Left colon (tissue), 2 donors: ENCODE measurements at regions not wholly inside any gene's neighbourhood (a gene's known extent, or its start where the extent isn't known, plus 50 kb on each side); places are given as distances from the start of the nearest gene placed in this dataset.

Experiments used
- ATAC-seq: fragments of 200-7000 bp; cut with Tn5 transposase; one replicate; pipeline ENCODE4 v1.9.1; 2020; ENCODE audit warnings: mild to moderate bottlenecking, moderate library complexity
- DNase-seq, 2 donors: peaks; one replicate each; pipeline ENCODE4 v3.0.0-alpha.2; 2020
- intact Hi-C, 2 donors: fragments of 100-400 bp; cut with DNase I in 1 of 2; cut with micrococcal nuclease in 1 of 2; formaldehyde crosslinking; loops; one replicate each; pipeline versions ENCODE4 v1.11.2 to v1.14.0; 2022; cut with DNase I, micrococcal nuclease
- donor health status: DM: no; HTN: no; CAD: no.
- donor health status: DM: yes; HTN: yes; CAD: no.

DNA sequence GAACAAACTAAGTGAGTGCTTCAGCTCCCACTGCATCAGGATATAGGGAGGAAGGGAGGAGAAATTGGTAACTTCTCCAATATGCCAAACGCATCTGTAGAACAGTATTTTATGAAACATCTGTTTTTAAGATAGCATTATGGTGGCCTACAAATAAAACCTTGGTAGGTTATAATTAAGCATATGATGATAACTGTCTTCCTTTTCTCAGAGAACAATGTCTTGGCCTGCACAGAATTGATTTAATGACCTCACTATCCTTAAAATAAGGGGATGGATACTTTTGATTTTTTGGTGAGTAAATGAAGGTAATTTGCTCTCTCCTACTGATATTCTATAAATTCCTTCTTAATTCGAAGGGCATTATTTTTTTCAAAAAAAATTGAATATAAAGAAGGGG is 451.5 kb upstream of the TGFBR2 start:
- DNase-seq (no peak), ATAC-seq (no peak)
- intact Hi-C loops = no loop called here

DNA sequence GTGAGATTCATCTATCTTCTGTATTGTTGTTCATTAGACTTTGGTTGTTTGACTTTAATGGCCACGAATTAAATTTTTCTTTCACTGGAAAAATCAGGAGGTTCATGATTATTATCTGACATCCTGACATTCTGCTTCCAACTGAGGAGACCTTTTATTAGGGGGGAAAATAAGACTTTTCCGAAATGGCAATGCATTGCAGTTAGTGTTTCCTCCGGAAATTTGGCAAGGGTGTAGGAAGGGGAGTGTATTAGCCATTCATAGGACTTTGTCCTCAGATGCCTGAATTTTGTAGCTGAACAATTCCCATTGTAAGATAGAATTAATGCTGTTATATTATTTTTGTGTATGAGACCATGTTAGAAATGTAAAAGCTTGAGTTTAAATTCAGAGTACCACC is 450.6 kb upstream of the TGFBR2 start:
- intact Hi-C loops = no loop called here
- ATAC-seq (no peak), DNase-seq (no peak)

DNA sequence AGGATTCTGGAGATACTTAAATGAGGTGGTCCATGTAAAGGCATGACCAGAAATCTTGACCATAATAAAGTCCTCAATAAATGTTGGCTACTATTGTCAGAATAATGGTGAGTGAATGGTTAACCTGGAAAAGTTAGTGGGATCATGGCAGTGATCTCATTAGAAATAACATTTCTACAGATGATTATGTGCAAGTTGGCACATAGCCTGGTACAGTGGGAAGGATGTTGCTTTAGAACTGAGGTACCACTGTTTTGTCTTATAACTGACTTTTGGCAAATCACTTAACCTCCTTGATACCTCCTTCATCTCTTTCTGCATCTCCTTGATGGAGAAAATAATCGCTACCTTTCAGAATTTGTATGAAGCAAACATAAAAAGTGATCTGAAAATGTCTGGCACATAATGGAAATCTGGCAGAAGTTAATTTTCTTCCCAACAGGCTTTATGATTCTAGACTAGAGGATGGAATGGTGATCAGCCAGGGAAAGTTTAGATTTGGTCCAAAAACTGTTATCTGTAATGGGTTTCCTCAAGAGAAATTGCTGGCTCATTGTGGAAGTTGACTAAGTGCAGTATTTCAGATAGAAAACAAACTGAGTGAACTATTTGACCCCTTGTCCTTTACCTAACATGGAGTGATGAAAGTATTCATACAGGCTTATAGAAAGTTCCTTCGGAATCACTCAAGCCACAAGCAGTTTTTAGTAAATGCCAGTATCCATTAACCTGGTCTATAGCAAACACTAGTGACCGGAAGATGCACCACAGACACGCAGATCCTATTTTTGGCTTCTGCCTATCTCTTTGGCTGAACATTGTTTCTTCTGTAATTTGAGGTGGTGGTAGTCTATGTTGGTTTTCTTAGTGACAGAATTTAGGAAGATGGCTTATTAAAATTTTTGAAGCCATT is 449.6 kb upstream of the TGFBR2 start:
- intact Hi-C loops = no loop called here
- ATAC-seq = no peak
- no peak for DNase-seq

DNA sequence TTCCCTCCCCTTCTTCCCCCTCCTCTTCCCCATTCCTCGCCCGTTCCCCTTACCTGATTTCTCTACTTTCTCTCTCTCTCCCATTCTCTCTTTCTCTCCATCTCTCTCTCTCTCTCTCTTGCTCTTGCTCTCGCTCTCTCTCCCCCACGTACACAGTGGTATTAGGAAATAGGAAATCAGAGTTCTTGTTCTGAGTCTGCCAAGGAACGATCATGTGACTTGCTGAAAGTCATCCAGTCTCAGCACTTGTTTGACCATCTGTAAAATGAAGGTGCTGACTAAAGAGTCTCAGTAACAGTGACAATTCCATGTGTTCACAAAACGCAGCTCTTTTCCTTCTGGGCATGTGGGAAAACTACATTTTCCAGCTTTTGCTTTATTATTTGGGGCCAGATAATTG is 445.0 kb upstream of the TGFBR2 start:
- DNase-seq (no peak), ATAC-seq (no peak)
- intact Hi-C loops = no loop called here

DNA sequence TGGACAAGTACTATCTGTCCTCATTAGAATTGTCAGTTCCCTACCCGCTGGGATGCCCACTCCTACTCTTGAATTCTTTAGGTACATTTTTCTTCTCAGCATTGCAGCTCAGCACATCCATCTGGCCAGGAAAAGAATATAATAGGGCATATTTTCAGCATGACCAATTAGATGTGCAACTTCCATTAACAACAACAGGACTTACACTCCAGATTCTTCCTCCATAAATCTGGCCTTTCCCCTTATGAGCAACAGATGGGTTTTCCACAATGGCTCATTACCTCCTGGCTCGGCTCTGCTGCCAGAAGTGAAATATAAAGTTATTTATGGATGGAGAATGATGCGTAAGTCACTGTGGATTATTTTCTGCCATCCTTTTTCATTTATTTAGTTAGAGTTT is 443.8 kb upstream of the TGFBR2 start:
- ATAC-seq = no peak
- no peak for DNase-seq
- intact Hi-C loops = no loop called here

DNA sequence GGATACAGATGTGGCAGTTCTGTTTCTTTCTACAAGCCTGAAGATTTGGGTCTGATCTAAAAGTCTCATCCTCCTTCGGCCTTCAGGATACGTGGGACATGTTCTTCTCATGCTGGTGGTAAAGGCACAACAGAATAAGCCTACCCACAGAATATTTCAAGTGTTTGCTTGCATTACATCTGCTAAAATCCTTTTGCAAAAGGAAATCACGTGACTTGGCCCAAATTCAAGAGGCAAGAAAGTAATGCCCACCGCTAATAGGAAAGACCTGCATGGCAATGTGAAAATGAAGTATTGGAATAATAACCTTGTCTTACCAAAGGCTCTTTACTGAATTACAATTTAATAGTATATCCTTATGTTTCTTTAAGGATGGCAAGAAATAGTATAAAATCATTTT is 439.9 kb upstream of the TGFBR2 start:
- no peak for ATAC-seq
- DNase-seq = no peak
- intact Hi-C loops = no loop called here

DNA sequence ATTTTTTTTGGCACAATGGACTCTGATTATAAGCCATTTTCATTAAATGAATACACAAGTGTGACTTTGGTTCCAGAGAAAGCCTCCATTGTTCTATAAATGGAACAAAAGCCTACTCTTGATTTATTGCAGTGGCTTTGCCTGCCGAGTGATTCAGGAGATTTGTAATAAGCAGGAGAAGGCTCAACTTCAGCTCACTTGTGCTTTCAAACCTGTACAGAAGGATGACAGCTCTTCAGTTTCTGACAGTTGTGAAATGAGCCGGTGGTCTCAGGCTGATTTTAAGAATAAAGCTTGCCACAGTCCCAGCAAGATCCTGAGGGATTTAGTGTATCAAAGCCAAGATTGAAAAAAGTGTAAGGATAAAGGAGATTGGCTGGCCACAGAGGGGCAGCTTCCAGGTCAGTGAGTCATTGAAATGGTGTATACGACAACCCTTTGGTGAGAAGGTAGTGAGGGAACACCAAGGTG is 438.8 kb upstream of the TGFBR2 start:
- intact Hi-C loops = no loop called here
- DNase-seq (no peak), ATAC-seq (no peak)

DNA sequence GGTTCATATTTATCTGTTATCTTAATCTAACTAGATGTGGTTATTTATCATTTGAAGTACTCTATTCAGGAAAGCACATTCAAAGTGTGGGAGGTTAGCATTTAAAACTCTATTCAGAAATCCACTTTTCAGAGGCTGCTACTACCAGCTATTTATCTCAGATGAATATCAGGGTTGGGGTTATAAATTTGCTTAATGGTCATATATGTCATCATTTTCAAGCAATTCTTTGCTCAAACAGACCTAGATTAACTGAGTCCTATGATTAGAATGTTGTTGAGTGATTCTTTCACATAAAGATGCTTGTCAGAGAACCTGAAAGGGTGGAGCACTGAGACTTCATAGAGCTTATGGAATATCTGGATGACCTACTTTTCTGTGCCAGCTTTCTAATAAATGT is 436.9 kb upstream of the TGFBR2 start:
- DNase-seq (no peak), ATAC-seq (no peak)
- intact Hi-C loops = no loop called here

DNA sequence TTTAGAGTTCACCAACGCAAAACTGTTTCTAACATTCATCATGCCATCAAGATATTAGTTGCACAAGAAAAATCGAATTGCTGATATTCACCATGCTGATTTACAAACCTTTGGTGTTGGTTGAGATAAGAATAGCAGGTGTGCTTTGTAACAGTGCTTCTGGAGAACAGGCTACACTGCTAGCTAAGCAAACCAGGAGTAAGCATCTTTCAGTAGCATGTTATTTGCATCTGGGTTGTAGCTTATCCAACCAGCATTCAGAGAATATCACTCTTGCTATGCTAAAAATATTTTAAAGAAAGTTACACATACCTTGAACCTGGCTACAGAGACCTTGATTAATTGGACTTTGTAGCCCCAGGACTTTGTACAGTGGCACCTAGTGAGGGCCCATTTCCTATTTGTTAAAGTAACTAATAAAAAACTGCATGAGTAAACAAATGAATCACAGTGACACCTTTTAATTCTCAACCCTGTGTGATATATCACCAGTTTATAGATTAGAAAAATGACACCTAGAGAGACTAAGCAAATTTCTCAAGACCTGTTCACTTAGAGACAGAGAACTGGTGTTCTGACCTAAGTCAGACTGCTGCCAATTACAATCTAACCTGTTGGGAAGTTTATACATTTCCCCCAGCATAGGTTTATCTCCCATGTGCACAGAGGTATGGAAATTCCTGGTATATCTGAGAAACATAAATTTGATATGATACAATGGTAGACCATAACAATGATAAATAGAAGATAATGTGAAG is 435.5 kb upstream of the TGFBR2 start:
- intact Hi-C loops = no loop called here
- DNase-seq (no peak), ATAC-seq (peak; percentile 70)

DNA sequence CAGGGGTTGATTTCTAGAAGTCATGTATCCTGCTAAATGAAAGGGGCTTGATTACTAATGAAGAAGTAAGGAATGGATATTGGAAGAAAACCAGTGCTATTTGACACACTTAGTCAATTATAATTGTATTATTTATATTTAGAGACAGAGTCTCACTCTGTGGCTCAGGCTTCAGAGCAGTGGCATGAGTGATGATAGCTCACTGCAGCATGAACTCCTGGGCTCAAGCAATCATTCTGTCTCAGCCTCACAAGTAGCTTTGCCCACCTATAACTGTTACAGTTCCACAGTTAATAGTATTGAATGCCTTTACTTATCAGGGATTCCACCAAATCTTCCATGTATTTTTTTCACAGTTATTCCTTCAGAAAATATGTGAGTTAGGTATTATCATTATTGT is 432.0 kb upstream of the TGFBR2 start:
- DNase-seq = no peak
- no peak for ATAC-seq
- intact Hi-C loops = no loop called here

DNA sequence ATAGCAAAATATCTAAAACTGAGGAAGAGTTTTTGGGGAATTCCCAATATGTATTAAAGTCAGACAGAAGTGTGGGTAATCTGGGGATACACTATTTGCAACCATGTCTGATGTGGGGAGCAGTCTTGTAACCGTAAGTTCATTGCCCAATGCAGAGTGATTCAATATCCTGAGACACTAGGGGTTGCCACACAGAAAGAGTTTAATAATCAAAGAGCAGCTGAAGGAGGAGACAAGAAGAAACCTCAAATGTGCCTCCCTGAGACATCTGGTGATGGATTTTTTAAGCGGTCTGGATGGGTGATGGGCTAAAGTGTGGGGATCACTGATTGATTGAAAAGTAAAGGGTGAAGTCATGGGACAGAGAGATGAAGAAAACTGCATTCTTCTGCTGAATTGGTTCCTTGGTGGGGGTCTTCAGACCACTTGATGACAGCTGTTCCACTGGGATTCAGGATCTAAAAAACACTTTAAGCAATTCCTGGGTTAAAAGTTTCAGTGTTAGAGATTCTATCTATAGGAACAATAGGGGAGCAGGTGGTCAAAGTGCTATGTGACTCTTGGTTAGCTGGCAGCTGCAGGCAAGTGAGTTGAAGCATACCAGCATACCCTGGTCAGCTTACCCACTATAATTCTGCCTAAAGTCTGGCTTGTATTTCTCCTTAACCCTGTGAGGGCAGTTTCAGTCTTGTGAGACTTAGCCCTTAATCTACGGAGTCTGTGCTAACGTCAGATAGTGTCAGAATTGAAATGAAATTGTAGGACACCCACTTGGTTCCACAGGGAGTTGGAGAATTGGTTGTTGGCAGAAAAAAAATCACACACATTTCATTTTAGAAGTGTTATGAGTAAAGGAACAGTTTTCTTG is 425.9 kb upstream of the TGFBR2 start:
- intact Hi-C loops = no loop called here
- ATAC-seq = no peak
- DNase-seq = no peak

DNA sequence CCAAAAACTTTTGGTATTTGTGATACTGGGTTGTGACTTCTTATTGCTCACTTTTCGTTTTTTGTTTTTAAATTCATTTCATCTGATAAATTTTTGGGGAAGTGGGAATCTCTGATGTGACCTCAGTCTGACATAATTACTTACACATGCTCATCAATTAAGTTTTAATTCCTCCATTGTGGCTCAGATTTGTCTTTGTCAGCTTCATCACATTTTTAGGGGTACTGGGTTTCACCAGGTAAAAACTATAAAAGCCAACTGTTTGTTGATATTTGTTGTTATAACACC is 425.3 kb upstream of the TGFBR2 start:
- no peak for ATAC-seq
- no peak for DNase-seq
- intact Hi-C loops = no loop called here

DNA sequence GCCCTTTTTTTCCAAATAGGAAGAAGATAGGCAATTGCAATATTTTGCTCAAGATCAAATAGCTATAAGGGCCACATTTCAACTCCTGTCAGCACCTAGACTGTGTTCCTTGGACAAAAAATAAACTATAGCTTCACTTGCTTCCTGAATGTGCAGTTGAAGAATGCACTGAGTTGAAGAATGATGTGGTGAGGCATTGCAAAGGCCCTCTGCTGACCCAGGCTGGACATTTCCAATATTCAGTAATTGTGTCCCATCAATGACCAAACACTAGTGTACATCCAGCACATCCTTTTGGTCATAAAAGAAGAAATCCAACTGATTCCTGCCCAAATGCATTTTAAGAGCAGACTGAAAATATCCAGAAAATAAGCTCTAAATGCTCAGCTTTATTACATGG is 424.8 kb upstream of the TGFBR2 start:
- intact Hi-C loops = no loop called here
- DNase-seq = no peak
- ATAC-seq = no peak

DNA sequence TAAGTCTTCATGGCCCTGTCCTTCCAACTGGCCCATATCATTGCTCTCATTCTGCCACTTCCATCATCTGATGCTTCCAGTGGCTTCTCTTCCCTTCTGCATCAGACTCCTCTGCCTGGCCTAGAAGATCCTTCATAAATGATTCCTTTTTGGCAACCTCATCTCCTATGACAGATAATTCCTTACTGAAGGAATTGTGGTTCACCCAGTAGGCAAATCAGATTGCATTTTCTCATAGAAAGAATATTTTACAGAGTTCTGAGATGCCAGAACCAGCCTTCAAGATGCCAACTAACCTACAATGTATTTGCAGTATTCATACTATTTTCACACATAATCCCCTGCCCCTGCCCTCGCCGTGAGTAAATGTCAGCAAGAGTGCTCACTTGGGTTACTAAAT is 423.0 kb upstream of the TGFBR2 start:
- DNase-seq = no peak
- intact Hi-C loops = no loop called here
- ATAC-seq = no peak

DNA sequence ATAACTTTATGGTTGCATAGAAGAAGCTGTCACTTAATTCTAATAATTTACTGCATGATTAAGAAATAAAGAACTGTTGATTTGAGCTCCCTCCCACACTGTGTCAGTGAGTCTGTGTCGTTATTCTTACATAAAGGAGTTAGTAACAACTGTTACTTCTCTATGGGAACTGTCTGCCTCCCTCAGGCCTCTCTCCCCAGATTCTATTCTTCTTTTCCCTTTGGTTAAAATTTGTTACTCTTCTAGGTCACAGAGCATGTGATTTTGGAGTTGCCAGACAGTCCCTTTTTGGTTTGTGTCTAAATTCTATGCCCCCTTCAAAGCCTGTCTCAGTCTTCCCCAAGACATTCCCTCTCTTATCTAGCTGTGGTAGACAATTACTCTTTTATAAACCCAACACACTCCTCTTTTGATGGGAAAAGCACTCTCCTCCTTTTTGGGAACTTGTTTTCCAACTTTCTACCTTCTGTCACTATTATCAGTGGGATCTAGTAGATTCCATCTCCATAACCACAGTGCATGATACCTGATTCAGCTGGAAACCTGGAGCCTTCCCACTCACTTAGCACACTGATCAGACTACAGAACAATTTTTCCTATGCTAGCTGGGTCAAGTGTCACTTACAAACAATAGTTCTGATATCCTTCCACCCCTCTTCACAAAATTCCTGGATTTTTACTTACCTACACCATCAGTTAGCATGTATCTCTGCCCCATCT is 422.1 kb upstream of the TGFBR2 start:
- intact Hi-C loops = no loop called here
- DNase-seq (no peak), ATAC-seq (no peak)

DNA sequence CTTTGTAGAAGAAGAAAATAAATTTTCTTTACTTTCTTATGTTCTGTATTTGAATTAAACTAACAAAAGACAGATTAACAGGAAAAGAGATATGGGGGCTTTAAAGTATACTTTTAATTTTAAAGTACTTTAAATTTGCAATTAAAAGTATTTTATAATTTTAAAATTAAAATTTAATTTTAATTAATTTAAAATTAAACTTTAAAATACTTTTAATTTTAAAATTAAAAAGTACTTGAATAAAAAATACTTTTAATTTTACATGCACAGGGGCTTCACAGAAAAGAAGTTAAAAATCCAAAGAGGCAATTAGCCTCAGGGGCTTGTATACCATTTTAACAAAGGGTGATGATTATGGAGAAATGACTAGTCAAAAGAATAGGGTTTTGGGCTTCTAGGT is 420.5 kb upstream of the TGFBR2 start:
- intact Hi-C loops = no loop called here
- DNase-seq (no peak), ATAC-seq (no peak)

DNA sequence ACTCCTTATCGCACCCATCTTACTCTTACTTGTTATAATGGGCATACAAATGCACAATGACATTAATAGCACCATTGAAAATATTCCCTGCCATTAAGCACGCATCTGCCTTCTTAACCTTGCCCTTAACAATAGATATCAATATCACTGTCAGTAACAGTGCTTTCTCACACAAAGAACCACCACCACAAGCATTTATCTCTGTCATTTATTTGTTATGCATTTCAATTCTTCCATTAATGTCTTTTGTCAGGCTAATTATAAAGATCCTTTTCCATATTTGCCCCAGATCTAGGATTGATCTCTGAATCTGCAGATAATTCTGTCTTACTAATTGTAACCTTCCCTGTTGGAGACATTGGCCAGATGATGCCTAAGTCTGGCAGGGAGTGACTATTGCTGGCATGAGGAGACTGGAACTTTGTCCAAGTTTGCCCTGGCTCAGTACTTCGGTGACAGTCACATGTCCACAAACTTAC is 419.6 kb upstream of the TGFBR2 start:
- DNase-seq (no peak), ATAC-seq (no peak)
- intact Hi-C loops = no loop called here

DNA sequence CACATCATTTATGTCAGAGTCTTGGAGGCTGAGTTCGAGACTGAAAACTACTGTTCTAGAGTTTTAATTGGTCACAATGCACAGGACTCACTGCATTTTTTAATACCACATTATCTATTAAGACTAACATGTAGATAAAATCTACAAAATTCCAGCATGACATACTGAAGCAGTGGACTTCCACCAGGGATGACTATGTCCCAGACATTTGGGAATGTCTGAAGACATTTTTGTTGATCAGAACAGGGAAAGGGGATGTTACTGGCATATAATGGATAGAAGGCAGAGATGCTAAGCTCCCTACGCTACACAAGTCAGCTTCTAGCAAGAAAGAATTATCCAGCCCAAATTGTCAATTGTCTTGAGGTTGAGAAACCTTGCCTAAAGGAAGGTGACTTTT is 419.0 kb upstream of the TGFBR2 start:
- DNase-seq = no peak
- ATAC-seq = no peak
- intact Hi-C loops = no loop called here

DNA sequence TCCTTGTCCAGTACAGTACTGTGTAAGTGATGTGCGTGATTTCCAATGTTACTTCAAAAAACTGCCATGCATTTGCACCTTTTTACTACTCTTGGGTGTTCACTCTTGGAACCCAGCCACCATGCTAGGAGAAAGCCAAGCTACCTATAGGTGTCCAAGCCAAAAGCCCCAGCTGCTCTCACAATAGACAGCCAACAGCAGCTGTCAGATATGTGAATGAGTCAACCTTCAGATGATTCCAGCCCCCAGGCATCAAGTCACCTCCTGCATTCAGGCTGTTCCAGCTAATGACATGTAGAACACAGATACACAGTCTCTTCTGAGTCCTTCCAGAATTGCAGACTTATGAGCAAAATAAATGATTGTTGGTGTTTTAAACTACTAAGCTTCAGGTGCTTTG is 417.7 kb upstream of the TGFBR2 start:
- intact Hi-C loops = no loop called here
- DNase-seq = peak in 1 of 2 donors; percentile 22

More for the DNA sequence above, 417.7 kb upstream of the TGFBR2 start:
- peak; percentile 15 for ATAC-seq
